SK-N-SH treated with all-trans-retinoic acid at 6 μM for 48 hours (cell line): ENCODE measurements at regions not wholly inside any gene's neighbourhood (a gene's known extent, or its start where the extent isn't known, plus 50 kb on each side); places are given as distances from the start of the nearest gene placed in this dataset.

ENCODE experiments used
- ATAC-seq: fragments of 200-7000 bp; cut with Tn5 transposase; 3 replicates; pipeline ENCODE4 v1.9.1; 2020; ENCODE audit warnings: mild to moderate bottlenecking, moderate library complexity
- ARNTL ChIP-seq: fragments of 450-650 bp; formaldehyde crosslinking; IDR thresholded peaks from 2 replicates; pipeline ENCODE4 v1.5.0; 2020; ENCODE audit warnings: low read depth, mild to moderate bottlenecking, moderate library complexity, borderline replicate concordance
- BACH2 ChIP-seq: fragments of 250-450 bp; sonication (Bioruptor Pico); IDR thresholded peaks from 2 replicates; pipeline ENCODE4 v1.9.0; 2021; ENCODE audit warnings: mild to moderate bottlenecking, borderline replicate concordance
- CREB5 ChIP-seq: fragments of 250-450 bp; sonication (Bioruptor Pico); IDR thresholded peaks from 2 replicates; pipeline ENCODE4 v1.5.1; 2020; ENCODE audit warnings: low read depth, mild to moderate bottlenecking, moderate library complexity
- CSDC2 ChIP-seq: fragments of 250-450 bp; sonication (Bioruptor Pico); IDR thresholded peaks from 2 replicates; pipeline ENCODE4 v1.5.0; 2020; ENCODE audit warnings: mild to moderate bottlenecking, moderate library complexity
- CSRNP3 ChIP-seq: fragments of 250-450 bp; sonication (Bioruptor Pico); IDR thresholded peaks from 2 replicates; pipeline ENCODE4 v1.5.1; 2021; ENCODE audit warnings: mild to moderate bottlenecking, moderate library complexity
- ESRRG ChIP-seq: fragments of 250-450 bp; sonication (Bioruptor Pico); IDR thresholded peaks from 2 replicates; pipeline ENCODE4 v1.6.1; 2021; ENCODE audit warnings: mild to moderate bottlenecking
- GLIS3 ChIP-seq: fragments of 250-450 bp; sonication (Bioruptor Pico); IDR thresholded peaks from 2 replicates; pipeline ENCODE4 v1.5.0; 2020; ENCODE audit warnings: mild to moderate bottlenecking, moderate library complexity
- ISL1 ChIP-seq: fragments of 250-450 bp; sonication (Bioruptor Pico); IDR thresholded peaks from 2 replicates; pipeline ENCODE4 v2.1.2; 2022; ENCODE audit warnings: mild to moderate bottlenecking, moderate library complexity
- OSR1 ChIP-seq: fragments of 250-450 bp; sonication (Bioruptor Pico); IDR thresholded peaks from 2 replicates; pipeline ENCODE4 v1.8.0; 2022; ENCODE audit warnings: moderate library complexity, mild to moderate bottlenecking, inconsistent platforms
- PATZ1 ChIP-seq: fragments of 250-450 bp; sonication (Bioruptor Pico); IDR thresholded peaks from 2 replicates; pipeline ENCODE4 v1.8.0; 2020; ENCODE audit warnings: mild to moderate bottlenecking, moderate library complexity, borderline replicate concordance
- POU6F1 ChIP-seq: fragments of 250-450 bp; sonication (Bioruptor Pico); IDR thresholded peaks from 2 replicates; pipeline ENCODE4 v1.8.0; 2021; ENCODE audit warnings: low read depth, mild to moderate bottlenecking, moderate library complexity, borderline replicate concordance
- PPARA ChIP-seq: fragments of 250-450 bp; sonication (Bioruptor Pico); IDR thresholded peaks from 2 replicates; pipeline ENCODE4 v1.5.0; 2020; ENCODE audit warnings: mild to moderate bottlenecking, borderline replicate concordance
- RARB ChIP-seq: fragments of 250-450 bp; sonication (Bioruptor Pico); IDR thresholded peaks from 2 replicates; pipeline ENCODE4 v1.8.0; 2021; ENCODE audit warnings: mild to moderate bottlenecking, moderate library complexity
- SNAI2 ChIP-seq: fragments of 250-450 bp; sonication (Bioruptor Pico); IDR thresholded peaks from 2 replicates; pipeline ENCODE4 v1.5.0; 2020; ENCODE audit warnings: mild to moderate bottlenecking, moderate library complexity
- TCF4 ChIP-seq: fragments of 250-450 bp; sonication (Bioruptor Pico); IDR thresholded peaks from 2 replicates; pipeline ENCODE4 v1.8.0; 2021; ENCODE audit warnings: mild to moderate bottlenecking, moderate library complexity, borderline replicate concordance
- TOX ChIP-seq: fragments of 250-450 bp; sonication (Bioruptor Pico); IDR thresholded peaks from 2 replicates; pipeline ENCODE4 v1.8.0; 2021; ENCODE audit warnings: mild to moderate bottlenecking, moderate library complexity, borderline replicate concordance
- TSHZ2 ChIP-seq: fragments of 250-450 bp; sonication (Bioruptor Pico); IDR thresholded peaks from 2 replicates; pipeline ENCODE4 v1.5.0; 2020; ENCODE audit warnings: mild to moderate bottlenecking, moderate library complexity
- ZC3H10 ChIP-seq: fragments of 250-450 bp; sonication (Bioruptor Pico); IDR thresholded peaks from 2 replicates; pipeline ENCODE4 v1.5.1; 2021; ENCODE audit warnings: mild to moderate bottlenecking, moderate library complexity
- ZFP3 ChIP-seq: fragments of 250-450 bp; sonication (Bioruptor Pico); IDR thresholded peaks from 2 replicates; pipeline ENCODE4 v1.5.0; 2020; ENCODE audit warnings: mild to moderate bottlenecking, moderate library complexity
- ZFP30 ChIP-seq: fragments of 450-650 bp; formaldehyde crosslinking; IDR thresholded peaks from 2 replicates; pipeline ENCODE4 v1.5.0; 2022; ENCODE audit warnings: mild to moderate bottlenecking, moderate library complexity
- ZNF565 ChIP-seq: fragments of 450-650 bp; formaldehyde crosslinking; conservative IDR thresholded peaks from 2 replicates; pipeline ENCODE4 v1.5.0; 2020; ENCODE audit warnings: low read depth, mild to moderate bottlenecking, moderate library complexity
- ZNF8 ChIP-seq: fragments of 450-650 bp; formaldehyde crosslinking; IDR thresholded peaks from 2 replicates; pipeline ENCODE4 v1.5.0; 2020; ENCODE audit warnings: mild to moderate bottlenecking, moderate library complexity

- ATAC-seq: no peak
- TF ChIP-seq CSDC2 (CRISPR knock-in tag) (no peak), ISL1 (CRISPR knock-in tag) (no peak), BACH2 (no peak)
These were observed 850.1 kb downstream of the TRIML1 start for GRCh38 chr4:188989371-188989770.

GRCh38 chr4:188992706-188993105 is 853.5 kb downstream of the TRIML1 start:
- ATAC-seq: no peak
- TF ChIP-seq CREB5 (CRISPR knock-in tag) (no peak), CSDC2 (CRISPR knock-in tag) (no peak), SNAI2 (CRISPR knock-in tag) (no peak), OSR1 (CRISPR knock-in tag) (no peak), ZNF8 (no peak), GLIS3 (no peak), ARNTL (CRISPR knock-in tag) (no peak)

GRCh38 chr4:188993871-188994270 is 854.6 kb downstream of the TRIML1 start:
- TF ChIP-seq ZFP30 (no peak), RARB (CRISPR knock-in tag) (no peak), CSRNP3 (CRISPR knock-in tag) (no peak), GLIS3 (no peak), ARNTL (CRISPR knock-in tag) (no peak), ESRRG (CRISPR knock-in tag) (no peak), BACH2 (no peak), TOX (CRISPR knock-in tag) (no peak), ZC3H10 (CRISPR knock-in tag) (no peak), TCF4 (CRISPR knock-in tag) (no peak)
- no peak for ATAC-seq

- TF ChIP-seq PATZ1 (CRISPR knock-in tag) (no peak), TSHZ2 (no peak), ESRRG (CRISPR knock-in tag) (no peak), POU6F1 (CRISPR knock-in tag) (no peak), PPARA (CRISPR knock-in tag) (no peak), ZNF565 (CRISPR knock-in tag) (no peak), ZFP3 (no peak), SNAI2 (CRISPR knock-in tag) (no peak), TCF4 (CRISPR knock-in tag) (no peak), ARNTL (CRISPR knock-in tag) (no peak), CSRNP3 (CRISPR knock-in tag) (no peak), ZC3H10 (CRISPR knock-in tag) (no peak), CREB5 (CRISPR knock-in tag) (no peak), ZFP30 (no peak), RARB (CRISPR knock-in tag) (no peak), GLIS3 (no peak), ZNF8 (no peak)
- ATAC-seq: no peak
These were observed 862.2 kb downstream of the TRIML1 start for GRCh38 chr4:189001283-189001970.
